ENCODE measurements at regions not wholly inside any gene's neighbourhood (a gene's known extent, or its start where the extent isn't known, plus 50 kb on each side); places are given as distances from the start of the nearest gene placed in this dataset.

- TF ChIP-seq POLR2A (IDR thresholded peaks at IDR 0.05; ENCODE audit: low read depth, low read length) (no peak), TAF1 (IDR thresholded peaks at IDR 0.05; ENCODE audit: borderline replicate concordance, low read depth, low read length) (no peak), POLR2AphosphoS5 (IDR thresholded peaks at IDR 0.05; ENCODE audit: low read depth, low read length) (no peak)
Observed at GRCh38 chr5:56549096-56549886, 266.1 kb upstream of the MAP3K1 start.
